Liver (tissue), 3 donors: ENCODE measurements at regions not wholly inside any gene's neighbourhood (a gene's known extent, or its start where the extent isn't known, plus 50 kb on each side); places are given as distances from the start of the nearest gene placed in this dataset.

Experiments
- ATF3 ChIP-seq: IDR thresholded peaks from 2 replicates; pipeline ENCODE4 v1.6.1; 2016; ENCODE audit warnings: antibody characterized with exemption
- HNF4G ChIP-seq: IDR thresholded peaks from 2 replicates; pipeline ENCODE4 v1.6.1; 2016; ENCODE audit warnings: antibody characterized with exemption
- JUND ChIP-seq, 2 donors: IDR thresholded peaks; 2 replicates each; pipeline ENCODE4 v1.6.1; 2016; ENCODE audit warnings: antibody characterized with exemption in 2 of 2
- MAX ChIP-seq: IDR thresholded peaks from 2 replicates; pipeline ENCODE4 v1.6.1; 2016; ENCODE audit warnings: antibody characterized with exemption
- RAD21 ChIP-seq, 2 donors: IDR thresholded peaks; 2 replicates each; pipeline ENCODE4 v1.6.1; 2016; ENCODE audit warnings: antibody characterized with exemption in 2 of 2, mild to moderate bottlenecking in 2 of 2
- TAF1 ChIP-seq: conservative IDR thresholded peaks from 2 replicates; pipeline ENCODE4 v1.6.1; 2016; ENCODE audit warnings: antibody characterized with exemption, mild to moderate bottlenecking
- YY1 ChIP-seq: IDR thresholded peaks from 2 replicates; pipeline ENCODE4 v1.6.1; 2016; ENCODE audit warnings: antibody characterized with exemption, mild to moderate bottlenecking
- TF ChIP-seq, protein P1 (sequence below): fragments of 150-350 bp; IDR thresholded peaks from 2 replicates; pipeline ENCODE4 v1.5.1; 2017; ENCODE audit warnings: improper control_type of control experiment, low read depth, low read length; ENCODE audit not compliant: missing input control
- donor health status: healthy.
- donor health status: healthy.

DNA sequence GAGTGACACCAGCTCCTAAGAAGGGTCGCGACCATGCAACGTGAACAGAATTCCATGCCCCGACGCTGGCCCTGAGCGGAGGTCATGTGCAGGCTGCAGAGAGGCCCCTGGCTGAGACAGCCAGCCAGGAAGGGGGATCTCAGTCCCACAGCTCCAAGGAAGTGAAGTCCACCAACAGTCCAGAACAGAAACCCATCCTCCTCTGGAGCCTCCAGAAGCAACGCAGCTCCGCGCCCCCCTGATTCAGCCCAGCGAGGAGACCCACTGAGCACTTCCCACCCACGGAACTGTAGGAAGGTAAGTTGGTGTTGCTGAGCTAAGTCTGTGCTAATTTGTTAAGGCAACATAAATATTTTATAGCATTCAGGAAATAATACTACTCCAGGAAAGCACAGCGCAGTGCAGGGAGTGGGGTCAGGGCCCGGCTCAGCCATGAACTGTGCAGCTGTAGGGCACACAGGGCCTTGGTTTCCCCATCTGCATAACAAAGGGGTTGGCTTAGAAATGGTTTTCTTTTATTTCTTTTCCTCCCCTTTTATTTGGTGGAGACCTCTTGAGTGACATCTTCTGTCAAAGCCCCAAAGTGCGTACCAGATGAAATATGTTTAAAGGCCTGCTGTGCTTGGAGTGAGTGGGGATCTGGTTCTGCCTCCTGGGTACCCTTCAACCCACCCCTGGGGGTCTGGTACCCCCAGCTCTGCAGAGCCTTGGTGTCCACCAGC is 241.1 kb upstream of the PMEPA1 start:
- TF ChIP-seq, protein P1, sequence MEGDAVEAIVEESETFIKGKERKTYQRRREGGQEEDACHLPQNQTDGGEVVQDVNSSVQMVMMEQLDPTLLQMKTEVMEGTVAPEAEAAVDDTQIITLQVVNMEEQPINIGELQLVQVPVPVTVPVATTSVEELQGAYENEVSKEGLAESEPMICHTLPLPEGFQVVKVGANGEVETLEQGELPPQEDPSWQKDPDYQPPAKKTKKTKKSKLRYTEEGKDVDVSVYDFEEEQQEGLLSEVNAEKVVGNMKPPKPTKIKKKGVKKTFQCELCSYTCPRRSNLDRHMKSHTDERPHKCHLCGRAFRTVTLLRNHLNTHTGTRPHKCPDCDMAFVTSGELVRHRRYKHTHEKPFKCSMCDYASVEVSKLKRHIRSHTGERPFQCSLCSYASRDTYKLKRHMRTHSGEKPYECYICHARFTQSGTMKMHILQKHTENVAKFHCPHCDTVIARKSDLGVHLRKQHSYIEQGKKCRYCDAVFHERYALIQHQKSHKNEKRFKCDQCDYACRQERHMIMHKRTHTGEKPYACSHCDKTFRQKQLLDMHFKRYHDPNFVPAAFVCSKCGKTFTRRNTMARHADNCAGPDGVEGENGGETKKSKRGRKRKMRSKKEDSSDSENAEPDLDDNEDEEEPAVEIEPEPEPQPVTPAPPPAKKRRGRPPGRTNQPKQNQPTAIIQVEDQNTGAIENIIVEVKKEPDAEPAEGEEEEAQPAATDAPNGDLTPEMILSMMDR, result no peak
- TF ChIP-seq TAF1 (no peak), RAD21 (IDR thresholded peaks at IDR 0.05) (no peak), YY1 (no peak), MAX (no peak), JUND (IDR thresholded peaks at IDR 0.05) (no peak), ATF3 (no peak), HNF4G (no peak)
